HCT116 (cell line): ENCODE measurements at regions not wholly inside any gene's neighbourhood (a gene's known extent, or its start where the extent isn't known, plus 50 kb on each side); places are given as distances from the start of the nearest gene placed in this dataset.

Experiments
- ATAC-seq: fragments of 200-7000 bp; cut with Tn5 transposase; 2 replicates; pipeline ENCODE4 v1.9.1; 2020; ENCODE audit warnings: mild to moderate bottlenecking, moderate library complexity
- BruUV-seq: library from RNA; stranded (reverse); fragments of 400-500 nt; replicated peaks from 2 replicates; lab custom pipeline; 2021; lab: Mats Ljungman, UMichigan
- CTCF ChIA-PET: fragments of 300-600 bp; sonication (Branson Sonifier 250); formaldehyde crosslinking; loops from one replicate; lab custom pipeline; 2021; ENCODE audit warnings: antibody characterized with exemption; lab: Charles Lee
- POLR2A ChIA-PET: fragments of 300-600, 350-600 bp; sonication (Branson Sonifier 250); formaldehyde crosslinking; loops from one replicate; lab custom pipeline; 2021; ENCODE audit warnings: antibody characterized with exemption; lab: Charles Lee
- RAD21 ChIA-PET, 2 experiments: fragments of 300-600 bp; sonication (Branson Sonifier 250); formaldehyde crosslinking; loops; one replicate each; lab custom pipeline; 2023; ENCODE audit warnings: low total read pairs in 2 of 2; ENCODE audit not compliant: uncharacterized antibody in 2 of 2, unreplicated experiment in 2 of 2, low non-redundant PET in 1 of 2; lab: Charles Lee
- DNase-seq: peaks from one replicate; pipeline ENCODE4 v3.0.0-alpha.2; 2010; ENCODE audit warnings: low read depth, low spot score
- H2AFZ ChIP-seq: fragments of 200-600 bp; shearing (Covaris generic), sonication (generic); 2 replicates; pipeline ENCODE4 v1.6.1; 2017; ENCODE audit warnings: low read depth, mixed run types, mixed read lengths, antibody characterized with exemption, low read length; ENCODE audit not compliant: poor library complexity, severe bottlenecking
- H3K27ac ChIP-seq: 2 replicates; pipeline ENCODE4 v1.5.1; 2012; ENCODE audit warnings: low read depth, low read length
- H3K27me3 ChIP-seq: fragments of 200-600 bp; sonication (generic); 2 replicates; pipeline ENCODE4 v1.6.1; 2016; ENCODE audit warnings: mixed run types, low read length, mixed read lengths; ENCODE audit not compliant: insufficient read depth
- H3K36me3 ChIP-seq, 2 experiments: fragments of 200-500 bp in 1 of 2; fragments of 200-600 bp in 1 of 2; sonication (Bioruptor generic) in 1 of 2; sonication (generic) in 1 of 2; 2 replicates each; pipeline versions ENCODE4 v1.5.1 to v1.6.1; 2014 to 2016; ENCODE audit warnings: low read length in 2 of 2, inconsistent platforms in 1 of 2, mixed read lengths in 1 of 2, mixed run types in 1 of 2; ENCODE audit not compliant: insufficient read depth in 2 of 2, control insufficient read depth in 1 of 2
- H3K4me1 ChIP-seq, 2 experiments: fragments of 200-600 bp in 1 of 2; sonication (generic) in 1 of 2; 2 replicates each; pipeline versions ENCODE4 v1.5.1 to v1.6.1; 2012 to 2017; ENCODE audit warnings: low read length in 2 of 2, inconsistent platforms in 1 of 2, mild to moderate bottlenecking in 1 of 2, mixed read lengths in 1 of 2, mixed run types in 1 of 2, moderate library complexity in 1 of 2; ENCODE audit not compliant: insufficient read depth in 2 of 2, control insufficient read depth in 1 of 2
- H3K4me2 ChIP-seq: fragments of 200-600 bp; sonication (generic); 2 replicates; pipeline ENCODE4 v1.6.1; 2017; ENCODE audit warnings: mixed run types, low read length, mixed read lengths
- H3K4me3 ChIP-seq, 2 experiments: fragments of 200-600 bp in 1 of 2; sonication (generic) in 1 of 2; replicated peaks in 1 of 2; 2 replicates each; pipeline ENCODE4 v1.5.1; 2011 to 2016; ENCODE audit warnings: low read length in 2 of 2, control low read depth in 1 of 2, low read depth in 1 of 2, mild to moderate bottlenecking in 1 of 2, mixed read lengths in 1 of 2, mixed run types in 1 of 2
- H3K79me2 ChIP-seq: fragments of 200-600 bp; sonication (generic); 2 replicates; pipeline ENCODE4 v1.6.1; 2017; ENCODE audit warnings: mild to moderate bottlenecking, mixed run types, low read length, moderate library complexity, mixed read lengths; ENCODE audit not compliant: insufficient read depth
- H3K9ac ChIP-seq: fragments of 200-600 bp; sonication (generic); 2 replicates; pipeline ENCODE4 v1.6.1; 2016; ENCODE audit warnings: low read length, mixed read lengths
- H3K9me2 ChIP-seq: fragments of 200-600 bp; sonication (generic), shearing (Covaris generic); 2 replicates; pipeline ENCODE4 v1.6.1; 2017; ENCODE audit warnings: mixed run types, mild to moderate bottlenecking, moderate library complexity; ENCODE audit not compliant: insufficient read depth
- H3K9me3 ChIP-seq, 2 experiments: fragments of 200-500 bp in 1 of 2; fragments of 200-600 bp in 1 of 2; sonication (Bioruptor generic) in 1 of 2; sonication (generic) in 1 of 2; 2 replicates each; pipeline ENCODE4 v1.6.1; 2014 to 2017; ENCODE audit warnings: low read length in 2 of 2, mixed read lengths in 2 of 2, inconsistent platforms in 1 of 2, low read depth in 1 of 2, mild to moderate bottlenecking in 1 of 2, mixed run types in 1 of 2, moderate library complexity in 1 of 2; ENCODE audit not compliant: control insufficient read depth in 1 of 2, insufficient read depth in 1 of 2
- H4K20me1 ChIP-seq: fragments of 200-600 bp; sonication (generic), shearing (Covaris generic); 2 replicates; pipeline ENCODE4 v1.6.1; 2017; ENCODE audit warnings: mixed run types, mild to moderate bottlenecking, moderate library complexity; ENCODE audit not compliant: insufficient read depth
- CBX3 ChIP-seq: IDR thresholded peaks from 2 replicates; pipeline ENCODE4 v1.6.1; 2012; ENCODE audit warnings: low read depth
- CEBPB ChIP-seq: IDR thresholded peaks from 2 replicates; pipeline ENCODE4 v1.6.1; 2012; ENCODE audit warnings: low read depth
- ELF1 ChIP-seq: IDR thresholded peaks from 2 replicates; pipeline ENCODE4 v1.6.1; 2012; ENCODE audit warnings: low read depth, borderline replicate concordance
- EZH2 ChIP-seq: fragments of 200-600 bp; sonication (generic); IDR thresholded peaks from 2 replicates; pipeline ENCODE4 v1.6.1; 2017; ENCODE audit warnings: antibody characterized with exemption, mixed run types
- MAX ChIP-seq: IDR thresholded peaks from 2 replicates; pipeline ENCODE4 v1.6.1; 2012
- POLR2A ChIP-seq: IDR thresholded peaks from 2 replicates; pipeline ENCODE4 v1.7.0; 2011; ENCODE audit warnings: borderline replicate concordance; ENCODE audit not compliant: insufficient read depth, insufficient read length; ENCODE audit errors: extremely low read depth
- SIN3A ChIP-seq: IDR thresholded peaks from 2 replicates; pipeline ENCODE4 v1.6.1; 2012; ENCODE audit warnings: low read depth
- SRF ChIP-seq: IDR thresholded peaks from 2 replicates; pipeline ENCODE4 v1.6.1; 2012; ENCODE audit warnings: low read depth
- intact Hi-C: fragments of 100-400 bp; cut with micrococcal nuclease; formaldehyde crosslinking; loops from 2 replicates; pipeline ENCODE4 v1.10.0; 2022

DNA sequence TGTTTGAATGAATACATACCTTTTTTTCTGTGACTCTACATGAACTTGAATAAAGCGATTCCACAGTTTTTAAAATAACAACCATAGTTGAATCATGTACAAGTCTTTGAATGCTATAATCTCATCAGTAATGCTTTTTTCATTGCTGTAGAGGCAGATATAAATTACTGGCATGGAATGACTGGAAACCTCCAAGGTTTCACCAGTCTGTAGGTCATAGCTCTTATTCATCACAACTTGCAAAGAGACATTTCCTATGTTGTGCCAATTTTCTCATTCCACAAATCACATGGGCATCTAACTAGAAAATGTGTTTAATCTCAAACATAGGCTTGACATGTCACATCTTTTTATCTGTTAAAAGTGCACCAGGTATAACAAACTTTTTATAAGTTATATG, 407.1 kb upstream of the KCNMB2 start:
- H2AFZ ChIP-seq: no peak overlapping the region
- H3K36me3 ChIP-seq: no peaks in the 10 kb centered on the region
- no peaks in the 10 kb centered on the region for H3K79me2 ChIP-seq
- ATAC-seq: no peak
- no peaks in the 10 kb centered on the region for H3K4me1 ChIP-seq
- TF ChIP-seq CBX3 (no peak), MAX (no peak), ELF1 (no peak), POLR2A (no peak), SRF (no peak), EZH2 (no peak), SIN3A (no peak)
- TF ChIP-seq, all 23 proteins: peak for 0
- Histone ChIP-seq H3K4me2 (no peak overlapping the region), H3K9ac (no peak overlapping the region), H3K9me3 (no peaks in the 10 kb centered on the region), H3K27ac (no peak overlapping the region), H3K4me3 (no peak overlapping the region), H3K9me2 (no peaks in the 10 kb centered on the region), H3K27me3 (no peaks in the 10 kb centered on the region), H4K20me1 (no peaks in the 10 kb centered on the region)
- ChIA-PET POLR2A (no interaction called here), CTCF (no interaction called here), RAD21 (no interaction called here)
- intact Hi-C loops: no loop called here
- DNase-seq: no peak
- no TSS peak for BruUV-seq

DNA sequence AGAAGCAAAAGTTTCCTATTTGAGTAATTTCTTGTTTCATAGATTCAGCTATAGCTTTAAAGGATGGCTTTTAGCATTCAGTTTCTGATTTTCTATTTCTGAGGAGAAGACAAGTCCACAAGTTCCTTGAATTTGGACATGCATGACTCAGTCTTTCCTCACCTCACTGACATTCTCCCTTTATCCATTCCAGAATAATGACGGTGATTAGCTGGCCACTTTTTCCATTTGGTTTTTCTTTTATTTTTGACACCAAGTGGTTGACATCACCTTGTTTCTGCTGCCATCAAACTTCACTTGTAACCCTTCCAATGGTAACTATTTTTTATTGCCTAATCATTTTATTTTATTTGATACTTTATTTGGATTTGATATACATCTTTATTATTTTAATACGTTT, 404.4 kb upstream of the KCNMB2 start:
- no peak for ATAC-seq
- DNase-seq: no peak
- no peaks in the 10 kb centered on the region for H3K27me3 ChIP-seq
- no peak overlapping the region for H3K27ac ChIP-seq
- no peaks in the 10 kb centered on the region for H4K20me1 ChIP-seq
- no peak for TF ChIP-seq CEBPB
- ChIA-PET RAD21 (no interaction called here), CTCF (no interaction called here), POLR2A (no interaction called here)
- no peaks in the 10 kb centered on the region for H3K79me2 ChIP-seq
- H3K4me1 ChIP-seq: no peaks in the 10 kb centered on the region
- no peak overlapping the region for H2AFZ ChIP-seq
- no peak overlapping the region for H3K4me2 ChIP-seq
- no peak overlapping the region for H3K9ac ChIP-seq
- H3K36me3 ChIP-seq: no peaks in the 10 kb centered on the region
- no peaks in the 10 kb centered on the region for H3K9me3 ChIP-seq
- no peaks in the 10 kb centered on the region for H3K9me2 ChIP-seq
- H3K4me3 ChIP-seq: no peak overlapping the region
- no TSS peak for BruUV-seq
- intact Hi-C loops: no loop called here
